HG03439 (cell line): ENCODE measurements at regions not wholly inside any gene's neighbourhood (a gene's known extent, or its start where the extent isn't known, plus 50 kb on each side); places are given as distances from the start of the nearest gene placed in this dataset.

Source experiments
- ATAC-seq: cut with Tn5 transposase; IDR thresholded peaks from one replicate; pipeline ENCODE4 v1.9.1; 2021; ENCODE audit warnings: mild to moderate bottlenecking, moderate library complexity; ENCODE audit not compliant: unreplicated experiment

GRCh38 chr5:174189654-174190541, 144.4 kb downstream of the NSG2 start:
- no peak for ATAC-seq

DNA sequence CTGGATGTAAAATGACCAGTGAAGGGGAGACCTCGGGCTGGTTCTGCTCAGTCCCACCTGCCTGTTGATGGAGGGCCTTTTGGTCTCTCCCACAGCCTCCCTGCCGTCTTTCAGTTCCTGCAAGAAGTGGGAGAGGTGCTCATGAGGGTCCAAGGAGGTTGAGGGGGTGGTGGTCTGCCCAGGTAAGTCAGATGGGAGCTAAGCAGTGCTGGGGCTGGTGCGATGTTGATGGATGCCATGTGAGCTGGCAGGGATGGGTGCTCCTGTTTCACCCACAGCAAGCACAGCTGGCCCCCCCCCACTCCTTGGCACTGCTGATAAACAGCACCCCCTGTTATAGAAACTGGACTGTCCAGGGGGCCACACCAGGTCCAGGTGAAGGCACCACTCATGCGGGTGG, 145.6 kb downstream of the NSG2 start:
- ATAC-seq = no peak

GRCh38 chr5:174191850-174192655, 146.5 kb downstream of the NSG2 start:
- no peak for ATAC-seq

DNA sequence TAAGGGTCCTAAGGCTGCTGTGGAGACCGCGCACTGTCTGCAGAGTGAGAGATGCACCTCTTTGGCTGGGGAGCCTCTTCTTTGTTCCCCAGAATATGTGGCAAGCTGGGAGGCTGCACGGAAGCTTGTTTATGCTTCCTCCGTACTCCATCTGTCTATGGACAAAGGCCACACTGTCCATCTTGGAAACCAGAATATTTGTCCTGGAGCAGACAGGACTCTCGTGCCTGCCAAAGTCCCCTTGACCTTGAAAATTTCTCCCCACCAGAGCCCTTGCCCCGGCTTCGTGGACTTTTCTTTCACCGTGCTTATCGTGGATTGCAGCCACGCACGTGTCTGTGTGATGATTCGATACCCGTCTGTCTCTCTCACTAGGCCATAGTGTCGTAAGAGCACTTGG, 147.4 kb downstream of the NSG2 start:
- ATAC-seq = no peak

DNA sequence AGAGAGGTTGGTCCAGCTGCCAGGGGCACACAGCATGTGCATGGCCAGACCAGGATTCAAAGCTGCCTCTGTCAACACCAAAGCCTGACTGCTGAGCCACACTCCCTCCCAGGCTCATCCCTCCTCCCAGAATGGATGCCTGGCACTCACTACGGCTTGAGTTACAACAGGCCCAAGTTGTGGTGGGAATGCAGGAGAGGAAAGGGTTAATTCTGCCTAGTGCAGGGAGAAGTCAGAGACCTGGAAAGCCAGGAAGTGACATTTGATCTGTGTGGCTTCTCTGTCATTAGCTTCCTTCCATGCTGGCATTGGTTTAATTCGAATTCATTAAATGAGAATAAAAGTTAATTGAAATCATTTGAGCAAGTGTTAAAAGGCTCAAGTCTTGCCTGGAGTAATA, 150.0 kb downstream of the NSG2 start:
- no peak for ATAC-seq

DNA sequence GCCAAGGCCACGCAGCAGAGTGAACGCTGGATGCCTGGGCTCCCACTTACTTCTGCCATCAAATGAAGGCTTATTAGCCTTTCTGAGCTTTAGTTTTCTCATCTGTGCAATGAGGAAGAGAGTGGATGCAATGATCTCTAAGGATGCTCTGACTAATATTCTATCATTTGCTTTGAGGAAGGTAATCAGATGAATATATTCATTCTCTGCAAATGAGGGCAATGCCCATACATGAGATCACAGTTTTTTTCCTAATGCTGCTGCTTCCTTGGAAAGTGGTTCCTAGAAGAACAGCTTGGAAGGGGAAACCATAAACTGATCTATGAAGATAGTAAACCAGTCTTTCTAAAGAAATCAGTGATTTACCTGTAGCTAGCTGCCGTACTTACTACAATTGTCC, 152.4 kb downstream of the NSG2 start:
- ATAC-seq = no peak

GRCh38 chr5:174198541-174198940, 153.0 kb downstream of the NSG2 start:
- no peak for ATAC-seq

- no peak for ATAC-seq
Measured at GRCh38 chr5:174202996-174203395, 157.5 kb downstream of the NSG2 start.

DNA sequence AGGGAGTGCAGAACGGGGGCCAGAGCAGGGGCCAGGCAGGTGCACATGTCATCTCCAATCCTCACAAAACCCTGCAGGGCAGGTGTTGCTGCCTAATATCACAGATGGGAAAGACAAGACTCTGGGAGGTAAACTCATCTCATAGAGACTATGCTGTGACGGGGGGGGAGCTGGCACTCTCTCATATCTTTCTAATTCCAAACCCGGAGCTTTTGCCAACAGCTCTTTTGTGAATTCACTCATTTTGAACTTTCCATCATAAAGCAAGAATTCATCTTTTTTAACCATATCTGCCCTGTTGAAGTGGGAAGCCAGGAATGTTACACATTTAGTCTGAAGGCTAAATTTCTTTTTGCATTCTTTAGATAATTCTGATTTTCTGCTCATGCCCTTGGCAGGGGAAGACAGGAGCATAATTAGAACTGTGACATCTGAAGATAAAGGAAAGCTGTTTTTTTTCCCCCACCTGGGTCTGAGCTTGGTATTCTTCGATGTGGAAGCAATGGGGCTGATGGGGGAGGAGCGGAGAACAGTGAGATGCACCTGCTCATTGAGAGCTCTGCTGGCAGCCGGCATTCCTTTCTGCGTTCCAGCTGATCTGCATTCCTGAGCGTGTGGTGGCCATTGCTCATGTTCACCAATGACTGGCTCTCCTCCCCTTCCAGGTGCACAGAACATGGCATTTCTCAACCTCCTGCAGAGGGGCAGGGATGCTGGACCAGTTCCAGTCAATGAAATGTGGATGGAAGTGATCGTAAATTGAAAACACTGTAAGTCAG, 159.2 kb downstream of the NSG2 start:
- no peak for ATAC-seq

DNA sequence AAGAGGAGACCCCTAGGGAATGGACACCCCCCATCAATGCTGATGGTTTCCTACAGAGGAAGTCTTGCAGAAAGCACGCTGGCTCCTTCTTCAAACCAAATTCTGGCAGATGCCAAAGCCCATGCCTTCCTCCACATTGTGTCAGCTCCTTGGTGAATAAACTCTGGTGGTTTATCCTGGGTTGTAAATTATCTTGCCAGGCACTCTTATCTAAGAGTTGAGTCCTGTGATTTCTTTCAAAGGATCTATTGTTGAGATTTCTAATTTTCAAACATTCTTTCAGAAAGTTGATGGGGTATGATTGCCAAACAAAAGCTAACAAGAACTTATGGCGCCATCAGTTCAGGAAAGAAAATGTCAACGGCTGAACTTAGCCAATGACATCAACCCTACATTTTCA, 160.4 kb downstream of the NSG2 start:
- no peak for ATAC-seq

GRCh38 chr5:174210596-174211276, 165.2 kb downstream of the NSG2 start:
- ATAC-seq = no peak

DNA sequence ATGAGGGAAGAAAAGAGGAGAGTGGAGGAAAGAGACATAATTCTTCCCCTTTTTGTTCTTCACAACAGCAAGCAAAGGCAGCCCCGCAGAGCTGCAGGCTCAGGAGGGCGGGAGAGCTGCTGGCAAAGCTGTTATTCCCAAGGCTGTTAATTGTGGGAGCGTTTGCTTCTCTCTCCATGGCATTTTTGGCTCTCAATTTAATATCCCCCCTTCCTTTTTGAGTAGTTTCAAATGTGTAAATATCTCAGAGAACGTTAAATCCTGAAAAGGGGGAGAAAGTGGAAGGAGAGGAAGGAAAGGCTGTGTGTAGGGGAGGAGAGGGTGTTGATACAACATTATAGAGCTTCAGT, 165.7 kb downstream of the NSG2 start:
- no peak for ATAC-seq

DNA sequence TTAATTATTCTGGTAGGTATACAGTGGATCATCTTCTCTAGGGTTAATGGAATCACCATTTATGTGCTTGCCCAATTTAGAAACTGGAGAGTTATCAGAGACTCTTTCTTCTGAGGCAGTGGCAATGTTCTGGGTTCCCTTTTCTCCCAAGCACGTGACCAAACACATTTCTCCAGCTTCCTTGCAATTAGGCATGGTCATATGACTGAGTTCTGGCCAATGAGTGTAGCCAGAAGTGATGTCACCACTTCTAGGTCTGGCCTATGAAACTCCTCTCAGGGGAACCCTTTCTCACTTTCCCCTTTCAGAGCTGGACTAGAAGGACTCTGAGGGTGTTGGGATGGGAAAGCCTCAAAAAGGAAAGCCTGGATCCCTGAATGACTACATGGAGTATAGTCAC, 172.0 kb downstream of the NSG2 start:
- ATAC-seq = no peak

DNA sequence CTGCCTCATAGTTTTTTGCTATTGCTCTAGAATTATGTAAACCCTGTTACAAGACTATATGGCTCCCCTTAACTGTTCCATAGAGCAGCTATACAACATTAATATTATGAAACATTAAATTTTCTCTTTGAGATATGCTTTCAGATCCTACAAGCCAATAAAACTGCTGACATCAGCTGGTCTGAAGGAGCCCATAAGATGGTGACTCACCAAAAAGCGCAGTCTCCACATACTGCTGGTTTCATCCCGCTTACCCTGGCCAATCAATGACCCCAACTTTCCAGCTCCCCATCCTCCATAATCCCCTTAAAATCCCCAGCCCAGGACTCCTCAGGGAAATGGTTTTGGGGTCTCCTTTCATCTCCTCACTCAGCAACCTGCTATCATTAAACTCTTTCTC, 172.7 kb downstream of the NSG2 start:
- ATAC-seq = no peak

- ATAC-seq = no peak
Measured at GRCh38 chr5:174220417-174220816, 174.9 kb downstream of the NSG2 start.

GRCh38 chr5:174221436-174221835, 175.9 kb downstream of the NSG2 start:
- ATAC-seq = no peak

DNA sequence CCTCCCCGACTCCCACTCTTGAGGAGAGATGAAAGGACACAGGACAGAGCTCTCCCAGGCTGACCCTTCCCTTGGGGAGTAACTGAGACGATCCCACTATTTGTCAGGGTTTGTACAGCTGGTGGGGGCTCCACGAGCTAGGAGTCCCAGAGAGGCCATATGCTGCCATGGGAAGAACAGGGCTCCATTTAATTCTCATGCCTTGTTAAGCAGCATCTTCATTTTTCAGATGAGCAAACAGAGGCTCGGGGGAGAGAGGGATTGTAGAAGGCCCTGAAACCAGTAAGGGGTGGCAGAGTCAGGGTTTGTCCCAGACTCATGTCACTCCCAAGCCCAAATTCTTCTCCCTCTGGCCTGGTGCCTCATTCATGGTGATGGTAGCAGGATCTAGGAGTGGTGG, 176.4 kb downstream of the NSG2 start:
- ATAC-seq = no peak

DNA sequence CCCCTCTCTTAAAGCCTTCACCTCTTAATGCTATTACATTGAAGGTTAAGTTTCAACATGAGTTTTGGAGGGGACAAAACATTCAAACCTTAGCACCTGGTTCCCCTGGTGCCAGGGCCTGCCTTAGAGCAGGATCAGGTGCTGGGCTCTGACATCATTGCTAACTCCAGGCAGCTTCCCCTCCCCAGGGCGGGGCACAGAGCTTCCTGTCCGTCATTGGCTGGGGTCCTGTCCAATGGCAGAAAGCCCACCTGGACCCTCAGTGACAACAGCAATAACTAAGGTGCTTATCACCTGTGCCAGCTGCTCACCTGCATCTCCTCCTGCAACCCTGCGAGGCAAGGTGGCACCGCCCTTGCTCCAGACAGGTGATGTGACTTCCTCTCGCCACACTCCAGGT, 177.4 kb downstream of the NSG2 start:
- ATAC-seq = no peak

DNA sequence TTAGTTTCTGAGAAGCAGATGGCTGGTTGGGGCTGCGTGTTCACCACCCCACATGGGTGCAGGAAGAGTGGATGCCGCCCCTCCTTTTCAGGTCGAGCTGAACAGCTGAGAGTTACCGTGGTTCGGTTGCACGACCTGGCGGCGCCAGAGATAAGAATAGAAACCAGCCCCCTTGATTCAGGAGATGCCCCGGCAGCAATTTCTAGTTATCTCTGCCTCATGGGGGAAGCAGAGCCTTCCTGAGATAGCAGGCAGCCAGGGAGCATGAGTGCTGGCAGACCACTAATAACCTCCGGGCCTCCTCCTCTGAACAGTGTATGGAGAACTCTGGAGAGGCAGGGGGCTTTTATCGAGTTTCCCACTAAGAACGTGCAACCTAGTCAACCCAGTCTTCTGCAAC, 177.8 kb downstream of the NSG2 start:
- ATAC-seq = no peak

DNA sequence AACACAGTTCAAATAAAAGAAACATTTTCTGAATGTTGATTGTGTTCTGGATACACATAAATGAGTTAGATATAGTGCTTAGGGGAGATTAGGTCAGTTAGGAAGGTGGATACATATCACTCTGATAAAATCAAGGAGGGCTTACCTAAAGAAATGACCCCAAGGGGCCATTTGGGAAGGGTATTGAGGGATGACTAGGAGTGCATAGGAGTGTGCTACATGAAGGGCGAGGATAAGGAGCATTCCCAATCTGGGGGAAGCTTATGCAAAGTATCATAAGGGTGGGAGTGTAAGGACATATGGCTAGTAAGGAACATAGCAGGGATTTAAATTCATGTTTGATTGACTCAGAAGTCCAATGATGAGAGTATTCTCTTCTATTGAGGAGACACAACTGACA, 183.6 kb downstream of the NSG2 start:
- no peak for ATAC-seq
